ENCODE measurements at regions not wholly inside any gene's neighbourhood (a gene's known extent, or its start where the extent isn't known, plus 50 kb on each side); places are given as distances from the start of the nearest gene placed in this dataset.

DNA sequence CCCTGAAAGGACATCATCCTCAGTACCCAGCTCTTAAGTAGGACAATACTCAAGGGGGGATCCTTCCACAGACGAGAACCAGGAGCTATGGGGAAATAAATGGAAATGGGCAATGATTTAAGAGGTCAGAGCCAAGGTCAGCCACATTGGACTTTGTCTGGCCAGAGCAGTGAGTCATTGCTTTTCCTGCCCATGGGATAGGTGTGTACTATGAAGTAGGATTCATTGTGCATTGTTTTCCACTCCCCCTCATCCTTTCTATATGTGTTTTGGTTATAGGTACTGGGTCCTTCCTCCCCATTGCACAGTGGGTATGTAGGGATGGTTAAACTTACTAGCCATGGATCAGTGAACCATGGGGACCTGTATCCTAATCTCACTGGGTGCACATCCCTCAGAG is 328.9 kb upstream of the USP25 start:
- DNase-seq = no peak

GRCh38 chr21:15401331-15401730 is 328.5 kb upstream of the USP25 start:
- no peak for DNase-seq

GRCh38 chr21:15405214-15405613 is 324.6 kb upstream of the USP25 start:
- no peak for DNase-seq

DNA sequence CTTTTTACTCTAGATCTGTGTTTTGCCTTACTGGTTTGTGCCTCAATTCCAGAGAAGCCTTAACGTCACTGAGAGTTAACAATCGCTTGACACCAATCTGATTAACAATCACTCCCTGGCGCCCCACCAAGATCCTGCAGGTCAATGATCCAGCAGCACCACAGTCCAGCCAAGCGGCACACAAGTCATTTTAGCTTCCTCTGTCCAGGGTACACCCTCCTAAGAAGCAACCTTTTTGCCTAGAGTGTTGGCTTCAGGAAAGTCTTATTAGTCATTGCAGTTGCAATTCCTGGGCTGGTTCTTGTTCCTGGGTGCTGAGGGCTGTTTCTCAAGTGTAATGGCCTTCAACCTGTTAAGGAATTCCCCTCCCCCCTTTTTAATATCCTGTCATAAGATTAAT is 323.0 kb upstream of the USP25 start:
- no peak for DNase-seq

DNA sequence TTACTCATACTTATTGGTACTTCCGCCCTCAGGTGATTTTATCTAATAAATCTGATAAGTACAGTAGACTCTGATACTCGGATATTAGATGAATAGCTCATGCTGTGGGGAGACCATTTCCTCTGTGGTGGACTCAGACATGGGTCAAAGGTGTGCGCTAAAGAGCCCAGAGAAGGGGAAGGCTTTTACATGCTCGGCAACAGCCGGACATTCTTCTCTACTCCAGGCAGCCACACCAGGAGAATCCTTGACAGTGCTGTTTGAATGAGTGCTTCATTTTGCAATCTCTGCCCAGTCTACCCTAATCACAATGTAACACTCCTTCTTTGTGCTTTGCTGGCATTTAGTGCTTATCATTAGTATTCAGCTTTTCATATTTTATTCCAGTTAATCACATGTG is 322.2 kb upstream of the USP25 start:
- no peak for DNase-seq

GRCh38 chr21:15408089-15408488 is 321.7 kb upstream of the USP25 start:
- no peak for DNase-seq

DNA sequence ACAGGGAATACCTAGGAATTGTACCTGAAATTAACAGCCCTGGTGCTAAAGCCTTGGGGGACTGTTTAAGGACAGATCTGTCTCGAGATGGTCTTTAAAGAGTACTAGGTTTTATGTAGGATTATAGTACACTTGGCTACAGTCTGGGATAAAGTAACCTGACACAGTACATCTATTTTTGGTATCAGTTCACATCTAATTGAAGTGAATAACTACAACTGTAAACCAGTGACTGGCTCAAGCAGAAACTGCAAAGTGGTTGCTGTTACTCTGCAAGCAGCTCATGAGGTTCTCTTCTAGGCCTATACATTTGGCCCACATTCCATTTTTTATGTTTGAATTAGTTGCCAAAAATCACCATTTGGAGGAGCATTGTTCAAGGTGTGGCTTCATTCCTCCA is 320.8 kb upstream of the USP25 start:
- DNase-seq = no peak

- no peak for DNase-seq
These were observed 318.9 kb upstream of the USP25 start for GRCh38 chr21:15410853-15411252.

GRCh38 chr21:15414057-15414456 is 315.7 kb upstream of the USP25 start:
- no peak for DNase-seq

DNA sequence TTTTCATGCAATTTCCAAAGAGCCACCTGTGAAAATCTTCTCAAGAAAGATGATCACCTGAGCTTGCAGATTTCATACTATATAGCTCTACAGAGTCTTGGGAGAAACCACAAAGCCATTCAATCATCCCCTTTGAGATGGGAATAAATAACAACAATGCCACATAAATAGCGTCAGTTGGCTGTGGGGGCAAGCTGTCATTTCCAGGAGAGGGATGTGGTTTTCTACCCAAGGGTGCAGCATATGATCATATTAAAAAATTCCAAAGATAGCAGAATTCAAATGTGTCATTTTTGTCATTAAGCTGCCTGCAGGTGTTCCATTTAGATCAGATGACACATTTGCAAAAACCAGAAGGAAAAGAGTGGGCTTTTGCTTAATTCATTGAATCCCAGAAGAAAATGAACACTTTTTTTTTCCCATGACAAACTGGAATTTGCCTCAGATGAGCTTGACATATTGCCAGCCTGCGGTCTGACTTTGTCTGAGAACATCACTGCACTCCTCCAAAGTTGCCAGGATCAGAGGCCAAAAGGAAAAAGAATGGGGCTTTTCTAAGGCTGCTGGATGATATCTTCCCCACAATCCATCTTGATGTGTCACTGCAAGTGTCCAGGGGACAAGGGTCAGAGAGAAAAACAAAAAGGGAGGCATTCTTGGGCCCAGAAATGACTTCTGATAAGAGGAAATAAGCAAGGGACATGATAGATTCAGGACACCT is 314.1 kb upstream of the USP25 start:
- DNase-seq = no peak

DNA sequence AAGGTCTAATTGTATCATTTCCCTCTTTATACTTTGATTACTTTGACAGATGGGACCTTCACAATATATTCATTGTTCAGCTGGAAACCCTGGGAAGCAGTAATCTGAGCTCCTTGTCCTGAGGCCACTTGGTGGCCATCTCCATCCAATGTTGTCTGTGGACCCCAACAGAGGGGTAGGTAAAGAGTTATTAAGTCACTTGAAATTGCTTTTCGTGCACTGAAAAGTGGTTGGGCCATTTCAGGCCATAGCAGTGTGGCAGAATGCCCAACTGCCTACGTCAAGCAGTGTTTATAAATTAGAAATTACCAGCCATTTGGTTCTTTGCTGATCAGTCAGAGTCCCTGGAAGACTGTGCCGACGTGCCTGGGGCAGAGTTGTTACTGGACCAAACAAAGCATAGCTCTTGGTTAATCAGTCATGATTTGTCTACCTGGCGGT is 308.3 kb upstream of the USP25 start:
- DNase-seq = no peak

DNA sequence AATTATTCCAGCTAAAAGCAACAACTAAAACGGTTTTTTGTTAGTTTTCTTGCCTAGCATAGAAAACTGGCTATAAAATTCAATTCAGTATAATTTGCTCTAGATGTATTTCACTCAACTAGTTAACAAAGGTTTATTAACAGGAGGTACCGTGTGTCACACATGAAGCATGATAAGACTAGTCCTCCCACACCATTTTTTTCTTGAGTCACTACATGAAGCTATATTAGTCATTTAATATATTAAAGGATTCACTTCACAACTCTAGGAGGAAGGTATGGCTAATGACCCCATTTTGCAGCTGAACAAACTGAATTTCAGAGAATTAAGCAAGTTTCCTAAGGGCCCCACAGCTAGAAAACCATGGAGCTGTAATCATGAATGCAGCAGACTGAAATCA is 307.8 kb upstream of the USP25 start:
- DNase-seq = no peak

- DNase-seq = peak; percentile 4
These were observed 307.0 kb upstream of the USP25 start for GRCh38 chr21:15422783-15423182.

GRCh38 chr21:15423676-15424445 is 305.9 kb upstream of the USP25 start:
- no peak for DNase-seq

DNA sequence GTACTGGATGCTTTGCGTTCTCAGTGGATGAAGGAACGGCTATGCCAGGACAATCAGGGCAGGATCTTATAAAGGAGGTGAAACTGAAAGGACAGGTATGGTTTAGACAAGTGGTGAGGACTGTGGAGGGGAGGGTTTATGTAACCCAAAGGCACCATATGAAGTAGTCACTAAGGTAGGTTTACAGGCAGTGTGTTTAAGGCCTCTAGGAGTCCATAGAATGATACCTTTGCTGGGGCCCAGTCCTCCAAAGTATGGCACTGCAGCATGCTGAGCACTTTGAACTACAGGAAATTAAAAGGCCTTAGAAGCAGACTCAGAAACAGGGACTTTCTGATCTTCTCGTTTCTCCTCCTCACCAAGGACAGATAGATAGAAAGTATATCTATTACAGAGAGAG is 304.7 kb upstream of the USP25 start:
- DNase-seq = no peak

DNA sequence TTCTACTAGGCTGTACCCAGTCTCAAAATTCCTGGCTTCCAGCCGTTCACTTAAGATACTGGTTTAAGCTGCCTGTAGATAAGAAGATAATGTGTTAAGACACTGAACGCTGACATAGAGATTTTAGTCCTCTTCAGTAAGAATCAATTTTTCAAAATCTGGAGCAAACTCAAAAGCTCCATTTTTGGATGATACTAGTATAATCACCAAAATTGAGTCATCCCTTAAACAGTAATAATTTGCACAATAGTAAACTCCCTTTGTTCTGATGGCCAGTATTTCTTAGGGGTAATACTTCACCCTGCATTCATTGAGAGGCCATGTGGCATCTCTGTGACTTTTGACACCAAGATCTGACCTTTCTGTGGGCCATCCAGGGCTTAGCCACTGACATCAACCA is 299.8 kb upstream of the USP25 start:
- DNase-seq = no peak

GRCh38 chr21:15430577-15430976 is 299.2 kb upstream of the USP25 start:
- DNase-seq = no peak

DNA sequence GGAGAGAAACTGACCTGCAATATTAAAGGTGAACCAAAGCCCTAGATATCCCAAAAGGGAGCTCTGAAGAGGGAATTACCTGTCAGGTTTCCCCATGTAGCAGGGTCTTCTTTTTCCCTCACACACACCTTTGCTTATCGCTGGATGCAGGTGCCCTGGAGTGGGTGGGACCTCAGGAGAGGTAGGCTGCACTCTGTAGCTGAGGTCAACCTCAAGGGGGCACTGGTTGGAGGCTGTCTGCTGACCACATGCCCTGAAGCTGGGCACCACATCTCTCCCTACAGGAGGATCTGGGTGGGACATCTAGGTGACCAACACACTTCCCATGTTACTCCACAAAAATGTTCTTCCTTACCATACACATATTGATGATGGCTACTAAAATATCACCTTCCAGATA is 298.7 kb upstream of the USP25 start:
- no peak for DNase-seq

GRCh38 chr21:15433091-15433490 is 296.7 kb upstream of the USP25 start:
- no peak for DNase-seq

DNA sequence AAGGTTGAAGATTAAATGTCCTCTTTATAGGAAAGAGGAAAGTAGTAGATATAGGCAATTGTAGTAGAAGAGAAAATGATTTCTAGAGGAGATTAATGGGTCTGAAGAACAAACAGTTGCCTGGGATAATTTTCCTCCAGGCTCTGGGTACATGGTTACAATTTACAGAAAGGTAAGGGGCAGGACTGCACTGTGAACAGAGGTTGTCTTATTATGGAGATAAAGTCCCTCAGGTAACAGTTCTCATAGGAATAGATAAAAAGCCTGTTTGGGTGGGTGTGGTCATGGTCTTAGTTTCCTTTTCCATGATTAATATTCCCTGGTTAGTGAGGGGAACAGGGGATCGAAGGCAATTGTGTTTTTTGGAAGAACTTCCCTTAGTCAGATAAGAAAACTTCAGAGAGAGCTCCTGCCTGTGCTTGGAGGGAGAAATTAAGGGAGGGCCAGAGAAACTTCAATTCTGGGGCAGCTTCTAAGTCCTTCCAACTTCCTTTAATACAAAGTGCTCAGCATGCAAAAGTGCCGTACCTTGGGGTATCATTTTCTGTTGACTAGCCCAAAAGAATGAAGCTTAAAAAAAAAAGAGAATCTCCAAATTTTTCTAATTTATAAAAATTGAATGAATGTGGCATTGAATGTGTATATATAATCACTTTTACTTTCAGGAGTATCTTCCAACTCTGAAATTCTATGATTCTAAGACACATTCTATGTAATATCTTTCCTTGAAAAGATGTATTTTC is 295.4 kb upstream of the USP25 start:
- DNase-seq = no peak

DNA sequence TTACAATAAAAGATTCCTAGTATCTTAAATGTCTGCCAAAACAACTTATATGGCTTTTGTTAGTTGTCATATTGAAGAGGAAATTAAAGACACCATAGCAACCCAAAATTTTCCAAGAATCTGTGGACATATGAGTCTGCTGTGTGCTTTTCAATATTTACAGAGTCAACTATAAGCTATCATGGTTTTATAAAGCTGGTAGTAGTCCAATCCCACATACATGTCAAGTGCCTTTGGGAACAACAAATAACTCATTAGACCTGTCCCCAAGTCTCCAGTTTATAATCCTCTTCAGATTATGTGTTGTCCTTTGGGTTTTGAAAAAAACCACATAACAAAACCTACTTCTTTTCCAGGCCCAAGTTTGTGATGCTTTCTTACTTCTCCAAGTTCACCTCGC is 293.8 kb upstream of the USP25 start:
- no peak for DNase-seq

- DNase-seq = peak; percentile 36
These were observed 291.9 kb upstream of the USP25 start for GRCh38 chr21:15437883-15438282.

GRCh38 chr21:15439726-15440125 is 290.1 kb upstream of the USP25 start:
- DNase-seq = no peak

GRCh38 chr21:15441060-15441493 is 288.7 kb upstream of the USP25 start:
- no peak for DNase-seq

Measured in HCEC 1CT (cell line).